NCI-H82 treated with DMSO at 0.1 percent for 48 hours (cell line): ENCODE measurements at regions not wholly inside any gene's neighbourhood (a gene's known extent, or its start where the extent isn't known, plus 50 kb on each side); places are given as distances from the start of the nearest gene placed in this dataset.

ENCODE experiments used
- DNase-seq: peaks from one replicate; lab custom pipeline; 2025; ENCODE audit not compliant: unreplicated experiment; lab: John Stamatoyannopoulos, UW

- no peak for DNase-seq
Measured at GRCh38 chr9:7988644-7989280, 189.2 kb upstream of the DMAC1 start.

- DNase-seq: no peak
Measured at GRCh38 chr9:7984692-7985091, 185.1 kb upstream of the DMAC1 start.

GRCh38 chr9:7984203-7984602 lies 184.6 kb upstream of the DMAC1 start:
- no peak for DNase-seq

GRCh38 chr9:7983490-7983889 lies 183.9 kb upstream of the DMAC1 start:
- no peak for DNase-seq

GRCh38 chr9:7982907-7983306 lies 183.3 kb upstream of the DMAC1 start:
- DNase-seq: no peak

- DNase-seq: no peak
Measured at GRCh38 chr9:7980691-7981289, 181.2 kb upstream of the DMAC1 start.

GRCh38 chr9:7980041-7980440 lies 180.5 kb upstream of the DMAC1 start:
- no peak for DNase-seq

GRCh38 chr9:7979611-7980010 lies 180.0 kb upstream of the DMAC1 start:
- no peak for DNase-seq

- no peak for DNase-seq
Measured at GRCh38 chr9:7977586-7977985, 178.0 kb upstream of the DMAC1 start.

GRCh38 chr9:7976856-7977255 lies 177.3 kb upstream of the DMAC1 start:
- DNase-seq: no peak

GRCh38 chr9:7976167-7976755 lies 176.7 kb upstream of the DMAC1 start:
- DNase-seq: no peak

GRCh38 chr9:7975336-7975735 lies 175.8 kb upstream of the DMAC1 start:
- DNase-seq: no peak

GRCh38 chr9:7974335-7974960 lies 174.9 kb upstream of the DMAC1 start:
- DNase-seq: no peak

GRCh38 chr9:7973123-7973522 lies 173.5 kb upstream of the DMAC1 start:
- no peak for DNase-seq

GRCh38 chr9:7970681-7971330 lies 171.2 kb upstream of the DMAC1 start:
- no peak for DNase-seq

- no peak for DNase-seq
Measured at GRCh38 chr9:7968687-7969086, 169.1 kb upstream of the DMAC1 start.

GRCh38 chr9:7967851-7968250 lies 168.3 kb upstream of the DMAC1 start:
- DNase-seq: no peak

- no peak for DNase-seq
Measured at GRCh38 chr9:7967093-7967827, 167.7 kb upstream of the DMAC1 start.

GRCh38 chr9:7965063-7965462 lies 165.5 kb upstream of the DMAC1 start:
- no peak for DNase-seq

GRCh38 chr9:7963026-7963425 lies 163.4 kb upstream of the DMAC1 start:
- no peak for DNase-seq

GRCh38 chr9:7961076-7961475 lies 161.5 kb upstream of the DMAC1 start:
- DNase-seq: no peak
